ENCODE measurements at regions not wholly inside any gene's neighbourhood (a gene's known extent, or its start where the extent isn't known, plus 50 kb on each side); places are given as distances from the start of the nearest gene placed in this dataset.
"Not testable (repeated sequence)": the region's sequence is repeated elsewhere in the genome, so short reads cannot be mapped to it uniquely, and the experiment has no call there.

- Histone ChIP-seq H3K4me1 (no peaks in the 10 kb centered on the region), H3K36me3 (no peaks in the 10 kb centered on the region), H3K4me3 (no peak overlapping the region), H3K27me3 (no peaks in the 10 kb centered on the region), H3K27ac (no peak overlapping the region), H3K9me3 (no peaks in the 10 kb centered on the region)
- ATAC-seq, result no peak
- intact Hi-C loops (cut with DNase I), result no loop called here
- 65% methylated on average over 6 of the region's 6 CpGs for WGBS (ENCODE audit: insufficient coverage, low coverage, low lambda C conversion rate, missing lambda C conversion rate)
- DNase-seq, result no peak
- TF ChIP-seq POLR2A (IDR thresholded peaks at IDR 0.05) (no peak), CTCF (IDR thresholded peaks at IDR 0.05) (no peak)
Observed at GRCh38 chr1:191711961-191712360, 446.3 kb upstream of the RGS18 start.

GRCh38 chr1:191714845-191715244 is 443.4 kb upstream of the RGS18 start:
- Histone ChIP-seq H3K27ac (no peak overlapping the region), H3K36me3 (no peaks in the 10 kb centered on the region), H3K9me3 (no peaks in the 10 kb centered on the region), H3K27me3 (no peaks in the 10 kb centered on the region), H3K4me3 (no peak overlapping the region), H3K4me1 (no peaks in the 10 kb centered on the region)
- 36% methylated on average over 2 of the region's 2 CpGs for WGBS (ENCODE audit: insufficient coverage, low coverage, low lambda C conversion rate, missing lambda C conversion rate)
- intact Hi-C loops (cut with DNase I), result no loop called here
- DNase-seq (no peak), ATAC-seq (no peak)
- TF ChIP-seq POLR2A (IDR thresholded peaks at IDR 0.05) (no peak), CTCF (IDR thresholded peaks at IDR 0.05) (no peak)

- no peak overlapping the region for H3K27ac ChIP-seq
- DNase-seq, result no peak
- H3K27me3 ChIP-seq, result no peaks in the 10 kb centered on the region
- H3K9me3 ChIP-seq, result no peaks in the 10 kb centered on the region
- WGBS (ENCODE audit: insufficient coverage, low coverage, low lambda C conversion rate, missing lambda C conversion rate), result 46% methylated on average over 2 of the region's 3 CpGs
- no peak for TF ChIP-seq CTCF (IDR thresholded peaks at IDR 0.05)
- no peak for TF ChIP-seq POLR2A (IDR thresholded peaks at IDR 0.05)
- H3K36me3 ChIP-seq, result no peaks in the 10 kb centered on the region
- H3K4me3 ChIP-seq, result no peak overlapping the region
- no peak for ATAC-seq
- intact Hi-C loops (cut with DNase I), result no loop called here
- H3K4me1 ChIP-seq, result no peaks in the 10 kb centered on the region
Observed at GRCh38 chr1:191729742-191730141, 428.5 kb upstream of the RGS18 start.

- H3K9me3 ChIP-seq; ATAC-seq; H3K4me3 ChIP-seq; H3K27ac ChIP-seq; H3K27me3 ChIP-seq; DNase-seq; H3K36me3 ChIP-seq; intact Hi-C loops (cut with DNase I); H3K4me1 ChIP-seq: not testable (repeated sequence)
- 87% methylated on average over 7 of the region's 49 CpGs for WGBS (ENCODE audit: insufficient coverage, low coverage, low lambda C conversion rate, missing lambda C conversion rate)
Observed at GRCh38 chr1:191731608-191732302, 426.5 kb upstream of the RGS18 start.

- no peak for TF ChIP-seq CTCF (IDR thresholded peaks at IDR 0.05)
- no peak for TF ChIP-seq POLR2A (IDR thresholded peaks at IDR 0.05)
- Histone ChIP-seq H3K4me3 (no peak overlapping the region), H3K9me3 (no peaks in the 10 kb centered on the region), H3K27ac (no peak overlapping the region), H3K4me1 (no peaks in the 10 kb centered on the region), H3K36me3 (no peaks in the 10 kb centered on the region), H3K27me3 (no peaks in the 10 kb centered on the region)
- DNase-seq (no peak), ATAC-seq (no peak)
- intact Hi-C loops (cut with DNase I), result no loop called here
Observed at GRCh38 chr1:191734321-191734720, 423.9 kb upstream of the RGS18 start.
